HepG2 (cell line): ENCODE measurements at regions not wholly inside any gene's neighbourhood (a gene's known extent, or its start where the extent isn't known, plus 50 kb on each side); places are given as distances from the start of the nearest gene placed in this dataset.

Source experiments
- ATAC-seq: fragments of 200-7000 bp; cut with Tn5 transposase; 3 replicates; pipeline ENCODE4 v1.9.1; 2020; ENCODE audit warnings: mild to moderate bottlenecking, moderate library complexity
- BruUV-seq: library from RNA; stranded (reverse); fragments of 400-500 nt; replicated peaks from 2 replicates; lab custom pipeline; 2021; lab: Mats Ljungman, UMichigan
- CTCF ChIA-PET: fragments of 300-600 bp; formaldehyde crosslinking; extraction: SDS; loops from one replicate; lab custom pipeline; 2021; ENCODE audit warnings: low total read pairs, inconsistent platforms, low intra/inter-chr PET ratio; lab: Yijun Ruan, JAX
- POLR2A ChIA-PET: fragments of 350-600 bp; sonication (Branson Sonifier 250); formaldehyde crosslinking; loops from one replicate; lab custom pipeline; 2020; ENCODE audit warnings: antibody characterized with exemption, inconsistent platforms; lab: Yijun Ruan, JAX
- DNase-seq: peaks from one replicate; pipeline ENCODE4 v3.0.0-alpha.2; 2015; ENCODE audit warnings: low spot score
- FAIRE-seq: peaks from 3 replicates; lab custom pipeline; 2011; peaks lifted over from hg19 to GRCh38; lab: Jason Lieb, UNC
- H2AFZ ChIP-seq: one replicate; pipeline ENCODE4 v1.6.1; 2011; ENCODE audit warnings: low read length, inconsistent platforms
- H3K27ac ChIP-seq: fragments of 300-600 bp; 3 replicates; pipeline ENCODE4 v1.8.0; 2011; ENCODE audit warnings: mixed run types, mild to moderate bottlenecking, mixed read lengths, low read length, inconsistent platforms; ENCODE audit not compliant: insufficient read depth; ENCODE audit errors: extremely low read length
- H3K27me3 ChIP-seq, 2 experiments: fragments of 200-600 bp in 1 of 2; 2 replicates in 1 of 2; 3 replicates in 1 of 2; pipeline versions ENCODE4 v1.6.0 to v1.8.0; 2011; ENCODE audit warnings: low read length in 2 of 2, mild to moderate bottlenecking in 2 of 2, moderate library complexity in 2 of 2, inconsistent platforms in 1 of 2; ENCODE audit not compliant: insufficient read depth in 2 of 2, control insufficient read depth in 1 of 2
- H3K36me3 ChIP-seq, 2 experiments: fragments of 200-600 bp in 1 of 2; replicated peaks in 1 of 2; 2 replicates in 1 of 2; 3 replicates in 1 of 2; pipeline versions ENCODE4 v1.5.1 to v1.8.0; 2011; ENCODE audit warnings: low read length in 2 of 2, inconsistent platforms in 1 of 2; ENCODE audit not compliant: insufficient read depth in 2 of 2, control insufficient read depth in 1 of 2
- H3K4me1 ChIP-seq: 2 replicates; pipeline ENCODE4 v1.5.1; 2012; ENCODE audit warnings: low read length, inconsistent platforms; ENCODE audit not compliant: insufficient read depth
- H3K4me2 ChIP-seq: 2 replicates; pipeline ENCODE4 v1.6.0; 2011; ENCODE audit warnings: low read depth, low read length, inconsistent platforms
- H3K4me3 ChIP-seq, 3 experiments: fragments of 200-600 bp in 1 of 3; sonication (generic), shearing (Covaris generic) in 1 of 3; replicated peaks in 1 of 3; 2 replicates each; pipeline ENCODE4 v1.5.1; 2011 to 2016; ENCODE audit warnings: low read length in 3 of 3, inconsistent platforms in 2 of 3, low read depth in 2 of 3, mild to moderate bottlenecking in 2 of 3, control low read depth in 1 of 3, mixed read lengths in 1 of 3; ENCODE audit not compliant: insufficient read depth in 1 of 3
- H3K79me2 ChIP-seq: one replicate; pipeline ENCODE4 v1.6.1; 2011; ENCODE audit warnings: low read length, inconsistent platforms; ENCODE audit not compliant: insufficient read depth
- H3K9ac ChIP-seq: 2 replicates; pipeline ENCODE4 v1.6.0; 2011; ENCODE audit warnings: mild to moderate bottlenecking, low read depth, low read length, inconsistent platforms; ENCODE audit not compliant: insufficient read depth
- H3K9me3 ChIP-seq: 2 replicates; pipeline ENCODE4 v1.5.1; 2012; ENCODE audit warnings: mild to moderate bottlenecking, low read length
- H4K20me1 ChIP-seq: 2 replicates; pipeline ENCODE4 v1.6.0; 2011; ENCODE audit warnings: inconsistent platforms, mild to moderate bottlenecking, low read length, moderate library complexity; ENCODE audit not compliant: insufficient read depth
- CEBPG ChIP-seq: IDR thresholded peaks from 2 replicates; pipeline ENCODE4 v1.6.1; 2016
- KLF15 ChIP-seq: sonication (generic); formaldehyde crosslinking; IDR thresholded peaks from 2 replicates; pipeline ENCODE4 v1.8.1; 2023; ENCODE audit warnings: borderline replicate concordance, mild to moderate bottlenecking, inconsistent platforms, missing genetic modification reagents, mixed read lengths
- POLR2G ChIP-seq: fragments of 200-400 bp; formaldehyde crosslinking; IDR thresholded peaks from 2 replicates; pipeline ENCODE4 v1.6.1; 2018; ENCODE audit warnings: mild to moderate bottlenecking, low read depth, low read length, moderate library complexity
- WGBS: methylation state at CpG from one replicate; pipeline ENCODE4 v1.1.6; 2017; ENCODE audit warnings: low lambda C conversion rate; 5-methylcytosine and 5-hydroxymethylcytosine counted together
- in situ Hi-C: cut with HindIII; loops from 2 replicates; pipeline ENCODE4 v1.10.0; 2017; ENCODE audit warnings: low pct_unique_long_range_greater_than_20kb; ENCODE audit not compliant: extremely low pct_ligation_motif_present
- intact Hi-C: fragments of 100-400 bp; cut with micrococcal nuclease; formaldehyde crosslinking; loops from one replicate; pipeline ENCODE4 v1.10.0; 2022; ENCODE audit not compliant: unreplicated experiment
- TF ChIP-seq, protein P1 (sequence below): sonication (generic); formaldehyde crosslinking; IDR thresholded peaks from 2 replicates; pipeline ENCODE4 v1.5.1; 2020; ENCODE audit warnings: mild to moderate bottlenecking, missing genetic modification reagents, moderate library complexity
- TF ChIP-seq, protein P2 (sequence below): sonication (generic); formaldehyde crosslinking; IDR thresholded peaks from 2 replicates; pipeline ENCODE4 v1.5.0; 2020; ENCODE audit warnings: mild to moderate bottlenecking, low read depth, missing genetic modification reagents, borderline replicate concordance
- TF ChIP-seq, protein P3 (sequence below): sonication (generic); formaldehyde crosslinking; IDR thresholded peaks from 2 replicates; pipeline ENCODE4 v1.8.1; 2023; ENCODE audit warnings: missing genetic modification reagents, mild to moderate bottlenecking, borderline replicate concordance

DNA sequence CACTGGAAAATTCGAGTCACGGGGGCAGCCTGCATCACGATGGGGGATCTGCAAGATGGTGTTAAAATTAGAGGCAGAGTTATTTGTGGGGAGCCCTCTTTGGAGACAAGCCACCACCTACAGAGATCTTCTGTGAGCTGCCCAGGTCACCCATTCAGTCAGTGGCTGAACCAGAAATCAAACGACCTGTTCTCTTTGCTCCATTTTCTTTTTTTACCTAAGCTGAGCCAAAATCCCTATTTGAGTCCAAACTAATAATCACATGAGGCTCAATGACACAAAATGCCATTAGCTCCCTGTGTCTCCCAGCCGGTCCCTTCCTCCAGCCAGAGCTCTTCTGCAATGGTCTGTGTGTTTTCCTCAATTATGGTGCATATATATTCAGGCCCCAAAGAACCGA, 394.2 kb downstream of the AGTPBP1 start (continued):
- TF ChIP-seq, protein P1, sequence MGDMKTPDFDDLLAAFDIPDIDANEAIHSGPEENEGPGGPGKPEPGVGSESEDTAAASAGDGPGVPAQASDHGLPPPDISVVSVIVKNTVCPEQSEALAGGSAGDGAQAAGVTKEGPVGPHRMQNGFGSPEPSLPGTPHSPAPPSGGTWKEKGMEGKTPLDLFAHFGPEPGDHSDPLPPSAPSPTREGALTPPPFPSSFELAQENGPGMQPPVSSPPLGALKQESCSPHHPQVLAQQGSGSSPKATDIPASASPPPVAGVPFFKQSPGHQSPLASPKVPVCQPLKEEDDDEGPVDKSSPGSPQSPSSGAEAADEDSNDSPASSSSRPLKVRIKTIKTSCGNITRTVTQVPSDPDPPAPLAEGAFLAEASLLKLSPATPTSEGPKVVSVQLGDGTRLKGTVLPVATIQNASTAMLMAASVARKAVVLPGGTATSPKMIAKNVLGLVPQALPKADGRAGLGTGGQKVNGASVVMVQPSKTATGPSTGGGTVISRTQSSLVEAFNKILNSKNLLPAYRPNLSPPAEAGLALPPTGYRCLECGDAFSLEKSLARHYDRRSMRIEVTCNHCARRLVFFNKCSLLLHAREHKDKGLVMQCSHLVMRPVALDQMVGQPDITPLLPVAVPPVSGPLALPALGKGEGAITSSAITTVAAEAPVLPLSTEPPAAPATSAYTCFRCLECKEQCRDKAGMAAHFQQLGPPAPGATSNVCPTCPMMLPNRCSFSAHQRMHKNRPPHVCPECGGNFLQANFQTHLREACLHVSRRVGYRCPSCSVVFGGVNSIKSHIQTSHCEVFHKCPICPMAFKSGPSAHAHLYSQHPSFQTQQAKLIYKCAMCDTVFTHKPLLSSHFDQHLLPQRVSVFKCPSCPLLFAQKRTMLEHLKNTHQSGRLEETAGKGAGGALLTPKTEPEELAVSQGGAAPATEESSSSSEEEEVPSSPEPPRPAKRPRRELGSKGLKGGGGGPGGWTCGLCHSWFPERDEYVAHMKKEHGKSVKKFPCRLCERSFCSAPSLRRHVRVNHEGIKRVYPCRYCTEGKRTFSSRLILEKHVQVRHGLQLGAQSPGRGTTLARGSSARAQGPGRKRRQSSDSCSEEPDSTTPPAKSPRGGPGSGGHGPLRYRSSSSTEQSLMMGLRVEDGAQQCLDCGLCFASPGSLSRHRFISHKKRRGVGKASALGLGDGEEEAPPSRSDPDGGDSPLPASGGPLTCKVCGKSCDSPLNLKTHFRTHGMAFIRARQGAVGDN (CRISPR knock-in tag), result no peak
- TF ChIP-seq, protein P2, sequence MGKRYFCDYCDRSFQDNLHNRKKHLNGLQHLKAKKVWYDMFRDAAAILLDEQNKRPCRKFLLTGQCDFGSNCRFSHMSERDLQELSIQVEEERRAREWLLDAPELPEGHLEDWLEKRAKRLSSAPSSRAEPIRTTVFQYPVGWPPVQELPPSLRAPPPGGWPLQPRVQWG (CRISPR knock-in tag), result no peak
- TF ChIP-seq CEBPG (CRISPR knock-in tag) (no peak), POLR2G (no peak)
- TF ChIP-seq, protein P3, sequence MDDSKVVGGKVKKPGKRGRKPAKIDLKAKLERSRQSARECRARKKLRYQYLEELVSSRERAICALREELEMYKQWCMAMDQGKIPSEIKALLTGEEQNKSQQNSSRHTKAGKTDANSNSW (CRISPR knock-in tag), result no peak
- TF ChIP-seq, all 625 proteins: peak for 0

DNA sequence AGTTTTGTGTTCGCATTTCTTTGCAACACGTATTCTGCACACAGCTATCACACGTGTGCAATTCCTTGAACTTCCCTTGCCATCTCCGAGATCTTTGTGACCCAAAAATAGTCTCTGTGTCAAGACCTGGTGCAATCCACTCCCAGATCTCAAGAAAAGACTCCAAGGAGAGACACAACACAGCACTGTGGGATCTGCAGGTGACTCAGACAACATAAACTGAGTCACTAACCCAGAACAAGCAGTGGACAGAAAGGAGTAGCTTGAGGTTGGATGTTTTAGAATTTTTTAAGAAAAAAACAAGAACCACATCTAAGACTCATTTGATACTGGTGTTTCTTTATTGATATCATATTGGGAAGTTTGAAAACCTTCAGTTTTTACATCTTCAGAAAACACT, 396.9 kb downstream of the AGTPBP1 start:
- Histone ChIP-seq H3K27me3 (peaks cover 1 to 6% of the 10 kb centered on the region in 2 experiments; a peak in 2 of 5 replicates), H4K20me1 (no peaks in the 10 kb centered on the region), H2AFZ (no peak overlapping the region), H3K27ac (no peak overlapping the region), H3K9ac (no peak overlapping the region), H3K4me1 (no peaks in the 10 kb centered on the region), H3K79me2 (no peaks in the 10 kb centered on the region), H3K36me3 (no peaks in the 10 kb centered on the region), H3K9me3 (no peaks in the 10 kb centered on the region), H3K4me3 (no peak overlapping the region), H3K4me2 (no peak overlapping the region)
- BruUV-seq, result no TSS peak
- ATAC-seq (no peak), DNase-seq (no peak), FAIRE-seq (no peak)
- intact Hi-C loops, result no loop called here
- WGBS, result 5% methylated on average over 4 of the region's 4 CpGs
- no peak for TF ChIP-seq KLF15 (CRISPR knock-in tag)
- ChIA-PET CTCF (no interaction called here), POLR2A (no interaction called here)
- in situ Hi-C loops, result no loop called here
